ENCODE measurements at regions not wholly inside any gene's neighbourhood (a gene's known extent, or its start where the extent isn't known, plus 50 kb on each side); places are given as distances from the start of the nearest gene placed in this dataset.

DNA sequence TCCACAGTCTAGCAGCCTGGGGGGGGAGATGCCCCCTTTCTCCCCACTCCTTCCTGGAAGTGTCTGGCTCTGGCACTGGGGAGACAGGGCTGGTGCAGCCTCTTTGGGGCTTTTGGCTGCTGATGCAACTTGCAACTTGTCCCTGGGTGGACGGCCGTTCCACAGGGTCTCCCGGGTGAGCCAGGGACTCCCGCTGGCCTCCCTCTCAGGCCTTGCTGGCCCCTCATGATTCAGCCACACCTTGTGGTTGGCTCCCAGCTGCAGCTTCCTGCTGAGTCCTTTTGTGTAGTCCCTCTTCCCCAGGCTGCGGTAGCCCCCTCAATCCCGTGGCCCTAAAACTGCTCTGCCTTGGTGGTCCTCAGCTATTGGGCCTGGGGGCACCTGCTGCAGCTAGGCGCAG is 283.5 kb downstream of the PBX3 start:
- TF ChIP-seq, protein P1, sequence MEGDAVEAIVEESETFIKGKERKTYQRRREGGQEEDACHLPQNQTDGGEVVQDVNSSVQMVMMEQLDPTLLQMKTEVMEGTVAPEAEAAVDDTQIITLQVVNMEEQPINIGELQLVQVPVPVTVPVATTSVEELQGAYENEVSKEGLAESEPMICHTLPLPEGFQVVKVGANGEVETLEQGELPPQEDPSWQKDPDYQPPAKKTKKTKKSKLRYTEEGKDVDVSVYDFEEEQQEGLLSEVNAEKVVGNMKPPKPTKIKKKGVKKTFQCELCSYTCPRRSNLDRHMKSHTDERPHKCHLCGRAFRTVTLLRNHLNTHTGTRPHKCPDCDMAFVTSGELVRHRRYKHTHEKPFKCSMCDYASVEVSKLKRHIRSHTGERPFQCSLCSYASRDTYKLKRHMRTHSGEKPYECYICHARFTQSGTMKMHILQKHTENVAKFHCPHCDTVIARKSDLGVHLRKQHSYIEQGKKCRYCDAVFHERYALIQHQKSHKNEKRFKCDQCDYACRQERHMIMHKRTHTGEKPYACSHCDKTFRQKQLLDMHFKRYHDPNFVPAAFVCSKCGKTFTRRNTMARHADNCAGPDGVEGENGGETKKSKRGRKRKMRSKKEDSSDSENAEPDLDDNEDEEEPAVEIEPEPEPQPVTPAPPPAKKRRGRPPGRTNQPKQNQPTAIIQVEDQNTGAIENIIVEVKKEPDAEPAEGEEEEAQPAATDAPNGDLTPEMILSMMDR (IDR thresholded peaks at IDR 0.05; ENCODE audit: low read depth, low read length, poor library complexity, severe bottlenecking) = no peak
- TF ChIP-seq EZH2phosphoT487 (IDR thresholded peaks at IDR 0.05; ENCODE audit: borderline replicate concordance, low read length) = no peak

Measured in DOHH2 (cell line).